ENCODE measurements at regions not wholly inside any gene's neighbourhood (a gene's known extent, or its start where the extent isn't known, plus 50 kb on each side); places are given as distances from the start of the nearest gene placed in this dataset.

DNA sequence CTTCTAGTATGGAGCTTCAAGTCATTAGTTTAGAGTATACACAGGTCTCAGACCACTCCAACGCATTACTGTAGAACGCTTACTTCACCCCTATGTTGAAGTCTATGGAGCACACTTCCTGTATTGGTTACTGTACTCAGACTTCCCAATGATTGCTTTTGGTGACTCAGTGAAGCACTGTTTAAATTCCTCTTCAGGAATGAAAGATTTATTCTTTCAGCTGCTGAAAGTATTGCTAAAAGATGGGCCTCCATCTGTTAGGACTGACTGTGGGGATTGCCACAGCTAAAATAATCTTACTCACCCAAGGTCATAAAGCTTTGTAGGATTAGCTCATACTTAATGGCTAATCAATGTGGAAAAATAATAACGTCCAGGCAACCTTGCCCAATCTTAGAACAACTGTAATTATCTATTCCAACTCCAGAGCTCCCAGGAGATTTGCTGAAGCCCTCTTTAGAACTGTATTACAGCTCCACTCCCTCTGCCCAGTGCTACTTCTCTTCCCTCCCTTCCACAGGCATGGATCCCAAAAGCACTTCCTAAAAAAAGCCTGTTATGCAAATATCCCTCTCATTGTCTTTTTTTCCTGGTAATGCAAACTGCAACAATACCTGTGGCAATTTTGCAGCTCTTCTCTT is 281.9 kb upstream of the HS3ST1 start:
- TF ChIP-seq CTCF (IDR thresholded peaks at IDR 0.05; ENCODE audit: extremely low read depth, insufficient read depth, missing control alignments): no peak

DNA sequence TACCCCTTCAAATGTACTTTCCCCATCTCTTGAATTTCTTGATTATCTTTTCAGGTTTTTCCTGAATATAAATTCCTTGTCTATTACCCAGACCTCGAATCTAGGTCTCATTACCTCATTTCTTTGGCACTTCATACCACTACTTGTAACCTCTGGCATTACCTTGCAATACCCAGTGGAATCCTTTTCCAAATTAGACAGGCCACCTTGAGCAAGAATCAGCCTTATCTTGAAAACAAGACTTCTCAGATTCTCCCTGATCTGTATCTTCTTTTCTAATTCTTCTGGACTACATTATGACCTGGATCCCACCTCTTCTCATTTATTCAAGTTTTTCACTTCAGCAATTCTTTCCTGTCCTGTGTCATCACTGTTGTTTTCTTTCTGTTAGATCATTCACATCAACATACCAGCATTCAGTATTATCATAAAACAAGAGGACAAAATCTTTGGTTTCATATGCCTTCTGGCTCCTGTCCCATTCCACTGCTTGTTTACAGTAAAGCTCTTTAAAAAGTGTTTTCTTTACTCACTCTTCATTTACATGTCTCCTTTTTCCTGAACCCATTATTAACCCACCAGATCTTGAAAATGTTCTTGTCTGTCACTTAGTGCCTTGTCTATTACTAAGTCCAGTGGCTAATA is 275.6 kb upstream of the HS3ST1 start:
- in situ Hi-C loops (cut with MboI; ENCODE audit: low pct_unique_long_range_greater_than_20kb, low sequenced_read_pairs, unreplicated experiment): loop anchor here (25.0 kb wide), 1 partner anchor 1142 kb away; no protein-coding TSS in a partner anchor
- TF ChIP-seq CTCF (IDR thresholded peaks at IDR 0.05; ENCODE audit: extremely low read depth, insufficient read depth, missing control alignments): no peak
- DNase-seq (ENCODE audit: low spot score): no peak

More for the DNA sequence above, 281.9 kb upstream of the HS3ST1 start:
- in situ Hi-C loops (cut with MboI; ENCODE audit: low pct_unique_long_range_greater_than_20kb, low sequenced_read_pairs, unreplicated experiment): loop anchor here (25.0 kb wide), 1 partner anchor 1148 kb away; no protein-coding TSS in a partner anchor
- no peak for DNase-seq (ENCODE audit: low spot score)

DNA sequence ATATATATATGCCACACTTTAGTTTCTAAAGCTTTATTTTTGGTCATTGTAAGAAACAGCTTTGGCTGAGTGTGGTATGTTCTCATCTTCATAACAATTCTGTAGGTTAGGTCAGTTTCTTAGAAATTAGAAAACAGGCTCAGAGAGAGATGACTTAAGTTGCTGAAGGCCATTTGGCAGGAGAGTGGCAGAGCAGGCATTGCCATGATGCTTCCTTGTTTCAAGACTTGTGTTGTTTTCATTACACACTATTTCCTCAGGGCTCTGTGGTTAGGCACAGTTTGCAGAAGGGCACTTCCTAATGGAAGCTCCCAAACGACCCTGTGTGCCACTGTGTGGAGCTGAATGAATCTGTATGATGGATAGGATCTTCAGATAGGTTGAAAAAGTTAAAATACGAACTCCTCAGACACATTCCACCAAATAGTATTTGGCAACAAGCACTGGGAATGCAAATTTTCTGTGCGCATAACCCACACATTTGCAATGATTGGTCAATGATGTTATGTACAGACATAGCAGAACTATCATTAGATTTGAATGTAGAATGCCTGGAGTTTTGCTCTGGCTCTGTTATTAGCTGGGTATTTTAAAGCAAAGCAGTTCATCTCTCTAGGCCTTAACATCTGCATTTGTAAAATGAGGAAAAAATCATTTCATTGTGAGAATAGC is 274.3 kb upstream of the HS3ST1 start:
- in situ Hi-C loops (cut with MboI; ENCODE audit: low pct_unique_long_range_greater_than_20kb, low sequenced_read_pairs, unreplicated experiment): loop anchor here (25.0 kb wide), 1 partner anchor 1141 kb away; no protein-coding TSS in a partner anchor
- no peak for DNase-seq (ENCODE audit: low spot score)
- TF ChIP-seq CTCF (IDR thresholded peaks at IDR 0.05; ENCODE audit: extremely low read depth, insufficient read depth, missing control alignments): no peak

GRCh38 chr4:11701966-11702725 is 273.5 kb upstream of the HS3ST1 start:
- DNase-seq (ENCODE audit: low spot score): no peak
- in situ Hi-C loops (cut with MboI; ENCODE audit: low pct_unique_long_range_greater_than_20kb, low sequenced_read_pairs, unreplicated experiment): loop anchor here (25.0 kb wide), 1 partner anchor 1140 kb away; no protein-coding TSS in a partner anchor

DNA sequence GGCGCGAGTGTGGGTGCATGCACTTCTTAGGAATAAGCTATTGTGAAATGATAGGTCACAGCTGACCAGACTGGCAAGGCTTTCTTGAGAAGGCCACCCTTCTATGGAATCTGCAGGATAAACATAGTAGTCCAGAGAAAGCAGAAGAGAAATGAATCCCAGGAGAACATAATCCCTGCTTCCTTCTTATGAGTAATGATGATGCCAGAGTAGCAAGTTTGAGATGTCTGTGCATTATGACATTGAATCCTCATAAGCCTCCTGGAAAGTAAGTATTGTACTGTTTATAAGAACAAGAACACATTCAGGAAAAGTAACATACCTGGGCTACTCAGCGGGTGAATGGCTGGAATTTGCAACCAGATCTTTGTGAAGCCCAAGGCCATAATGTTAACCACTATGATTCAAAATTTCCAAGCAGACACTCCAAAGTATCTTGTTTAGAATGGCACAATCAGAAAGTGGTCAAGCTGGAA is 272.1 kb upstream of the HS3ST1 start:
- DNase-seq (ENCODE audit: low spot score): no peak
- in situ Hi-C loops (cut with MboI; ENCODE audit: low pct_unique_long_range_greater_than_20kb, low sequenced_read_pairs, unreplicated experiment): loop anchor here (25.0 kb wide), 1 partner anchor 1138 kb away; no protein-coding TSS in a partner anchor
- no peak for TF ChIP-seq CTCF (IDR thresholded peaks at IDR 0.05; ENCODE audit: extremely low read depth, insufficient read depth, missing control alignments)

More at GRCh38 chr4:11701966-11702725, 273.5 kb upstream of the HS3ST1 start:
- TF ChIP-seq CTCF (IDR thresholded peaks at IDR 0.05; ENCODE audit: extremely low read depth, insufficient read depth, missing control alignments): no peak

Measured in GM13977 (cell line).